ENCODE measurements at regions not wholly inside any gene's neighbourhood (a gene's known extent, or its start where the extent isn't known, plus 50 kb on each side); places are given as distances from the start of the nearest gene placed in this dataset.
A peak's percentile ranks its signal among the peaks of the same experiment; 100 is the strongest.

- TF ChIP-seq CHD2 (IDR thresholded peaks at IDR 0.05; ENCODE audit: low read depth, low read length) (no peak), ARID2 (CRISPR knock-in tag; IDR thresholded peaks at IDR 0.05; ENCODE audit: borderline replicate concordance) (no peak), CBX1 (IDR thresholded peaks at IDR 0.05; ENCODE audit: low read depth) (no peak), ZNF772 (CRISPR knock-in tag; IDR thresholded peaks at IDR 0.05) (peak; percentile 30; the same call in 1 of the 2 replicates), SNAI1 (CRISPR knock-in tag; IDR thresholded peaks at IDR 0.05; ENCODE audit: borderline replicate concordance) (no peak), SMYD3 (CRISPR knock-in tag; IDR thresholded peaks at IDR 0.05) (no peak), ISX (CRISPR knock-in tag; conservative IDR thresholded peaks at IDR 0.05) (no peak), TEAD3 (CRISPR knock-in tag; optimal IDR thresholded peaks at IDR 0.05; ENCODE audit: borderline replicate concordance) (peak; percentile 70), FOXK1 (CRISPR knock-in tag; IDR thresholded peaks at IDR 0.05; ENCODE audit: borderline replicate concordance, low read depth) (peak; percentile 36; the same call in 1 of the 2 replicates), TFAP4 (IDR thresholded peaks at IDR 0.05; ENCODE audit: borderline replicate concordance, low read depth) (no peak), MIXL1 (CRISPR knock-in tag; IDR thresholded peaks at IDR 0.05) (peak; percentile 81), IKZF4 (CRISPR knock-in tag; IDR thresholded peaks at IDR 0.05; ENCODE audit: borderline replicate concordance, low read depth, not compliant biosample characterization) (no peak), SRF (IDR thresholded peaks at IDR 0.05; ENCODE audit: low read depth, low read length) (peak; percentile 58; the same call in 1 of the 2 replicates), ZBTB20 (CRISPR knock-in tag; IDR thresholded peaks at IDR 0.05; ENCODE audit: borderline replicate concordance, low read depth) (0 out of 2 replicates have a peak, but pooled peaks have one; percentile 34), ZNF646 (CRISPR knock-in tag; IDR thresholded peaks at IDR 0.05) (no peak), IRF2 (CRISPR knock-in tag; IDR thresholded peaks at IDR 0.05) (0 out of 2 replicates have a peak, but pooled peaks have one; percentile 27), ZNF703 (CRISPR knock-in tag; IDR thresholded peaks at IDR 0.05; ENCODE audit: borderline replicate concordance) (no peak)
- TF ChIP-seq, protein P1, sequence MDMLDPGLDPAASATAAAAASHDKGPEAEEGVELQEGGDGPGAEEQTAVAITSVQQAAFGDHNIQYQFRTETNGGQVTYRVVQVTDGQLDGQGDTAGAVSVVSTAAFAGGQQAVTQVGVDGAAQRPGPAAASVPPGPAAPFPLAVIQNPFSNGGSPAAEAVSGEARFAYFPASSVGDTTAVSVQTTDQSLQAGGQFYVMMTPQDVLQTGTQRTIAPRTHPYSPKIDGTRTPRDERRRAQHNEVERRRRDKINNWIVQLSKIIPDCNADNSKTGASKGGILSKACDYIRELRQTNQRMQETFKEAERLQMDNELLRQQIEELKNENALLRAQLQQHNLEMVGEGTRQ (IDR thresholded peaks at IDR 0.05; ENCODE audit: low read depth, low read length): no peak
- TF ChIP-seq, protein P1 (CRISPR knock-in tag; IDR thresholded peaks at IDR 0.05; ENCODE audit: borderline replicate concordance): no peak
- TF ChIP-seq, protein P2, sequence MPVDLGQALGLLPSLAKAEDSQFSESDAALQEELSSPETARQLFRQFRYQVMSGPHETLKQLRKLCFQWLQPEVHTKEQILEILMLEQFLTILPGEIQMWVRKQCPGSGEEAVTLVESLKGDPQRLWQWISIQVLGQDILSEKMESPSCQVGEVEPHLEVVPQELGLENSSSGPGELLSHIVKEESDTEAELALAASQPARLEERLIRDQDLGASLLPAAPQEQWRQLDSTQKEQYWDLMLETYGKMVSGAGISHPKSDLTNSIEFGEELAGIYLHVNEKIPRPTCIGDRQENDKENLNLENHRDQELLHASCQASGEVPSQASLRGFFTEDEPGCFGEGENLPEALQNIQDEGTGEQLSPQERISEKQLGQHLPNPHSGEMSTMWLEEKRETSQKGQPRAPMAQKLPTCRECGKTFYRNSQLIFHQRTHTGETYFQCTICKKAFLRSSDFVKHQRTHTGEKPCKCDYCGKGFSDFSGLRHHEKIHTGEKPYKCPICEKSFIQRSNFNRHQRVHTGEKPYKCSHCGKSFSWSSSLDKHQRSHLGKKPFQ (CRISPR knock-in tag; IDR thresholded peaks at IDR 0.05; ENCODE audit: insufficient replicate concordance): no peak
Observed at GRCh38 chr2:215624423-215624829, 188.6 kb upstream of the FN1 start (continued).

Measured in HepG2 (cell line).